A549 (cell line): ENCODE measurements at regions not wholly inside any gene's neighbourhood (a gene's known extent, or its start where the extent isn't known, plus 50 kb on each side); places are given as distances from the start of the nearest gene placed in this dataset.

Experiments
- ATAC-seq, 2 experiments: fragments of 200-7000 bp in 1 of 2; fragments of >200 bp in 1 of 2; cut with Nextera tagmentation in 1 of 2; cut with Tn5 transposase in 1 of 2; 3 replicates each; pipeline versions ENCODE4 v1.8.0 to v1.9.1; 2018 to 2020; ENCODE audit warnings: mild to moderate bottlenecking in 1 of 2, moderate library complexity in 1 of 2
- CTCF ChIA-PET: fragments of 300-600 bp; sonication (Branson Sonifier 250); formaldehyde crosslinking; extraction: SDS; loops from one replicate; lab custom pipeline; 2021; ENCODE audit warnings: antibody characterized with exemption, inconsistent platforms; lab: Yijun Ruan, JAX
- POLR2A ChIA-PET: fragments of 350-600 bp; formaldehyde crosslinking; extraction: SDS; loops from one replicate; lab custom pipeline; 2021; ENCODE audit warnings: antibody characterized with exemption, inconsistent platforms; lab: Yijun Ruan, JAX
- DNase-seq, 2 experiments: peaks; one replicate each; pipeline versions ENCODE4 v3.0.0 to v3.0.0-alpha.2; 2011 to 2016; ENCODE audit warnings: low read depth in 1 of 2, low spot score in 1 of 2
- FAIRE-seq: peaks from 2 replicates; lab custom pipeline; 2011; peaks lifted over from hg19 to GRCh38; lab: Jason Lieb, UNC
- H3K27ac ChIP-seq, 2 experiments: fragments of >200 bp; sonication (Bioruptor Twin); formaldehyde crosslinking; 3 replicates each; pipeline ENCODE4 v1.5.1; 2016 to 2017
- H3K4me1 ChIP-seq: fragments of >200 bp; sonication (Bioruptor Twin); formaldehyde crosslinking; 3 replicates; pipeline ENCODE4 v1.6.1; 2016
- H3K4me2 ChIP-seq: fragments of >200 bp; sonication (Bioruptor Twin); formaldehyde crosslinking; 3 replicates; pipeline ENCODE4 v1.6.1; 2016
- H3K4me3 ChIP-seq: fragments of >200 bp; sonication (Bioruptor Twin); formaldehyde crosslinking; 3 replicates; pipeline ENCODE4 v1.5.1; 2016
- H3K9me3 ChIP-seq: fragments of >200 bp; sonication (Bioruptor Twin); formaldehyde crosslinking; 3 replicates; pipeline ENCODE4 v1.6.1; 2016
- BHLHE40 ChIP-seq: IDR thresholded peaks from 2 replicates; pipeline ENCODE4 v1.6.1; 2012; ENCODE audit warnings: low read depth, low read length, inconsistent platforms
- CBX2 ChIP-seq: fragments of 200-600 bp; sonication (generic); IDR thresholded peaks from 2 replicates; pipeline ENCODE4 v1.6.1; 2016; ENCODE audit warnings: low read depth, mild to moderate bottlenecking, borderline replicate concordance
- CHD2 ChIP-seq: fragments of 150-350 bp; IDR thresholded peaks from 2 replicates; pipeline ENCODE4 v1.6.1; 2014; ENCODE audit warnings: low read length; ENCODE audit not compliant: partially characterized antibody
- EP300 ChIP-seq, 2 experiments: fragments of >200 bp; sonication (Bioruptor Twin); formaldehyde crosslinking; IDR thresholded peaks; 2 replicates in 1 of 2; 3 replicates in 1 of 2; pipeline ENCODE4 v1.6.1; 2016 to 2017
- FOSL2 ChIP-seq, 2 experiments: fragments of 450-650 bp in 1 of 2; fragments of >200 bp in 1 of 2; sonication (Bioruptor Twin) in 1 of 2; formaldehyde crosslinking; IDR thresholded peaks; 2 replicates each; pipeline versions ENCODE4 v1.5.0 to v1.6.1; 2016 to 2020; ENCODE audit warnings: mild to moderate bottlenecking in 1 of 2, moderate library complexity in 1 of 2
- FOXS1 ChIP-seq: fragments of 250-450 bp; sonication (Bioruptor Pico); IDR thresholded peaks from 2 replicates; pipeline ENCODE4 v1.5.0; 2020; ENCODE audit warnings: mild to moderate bottlenecking, moderate library complexity
- GATA3 ChIP-seq: IDR thresholded peaks from 2 replicates; pipeline ENCODE4 v1.6.1; 2012; ENCODE audit warnings: borderline replicate concordance
- HDAC2 ChIP-seq: fragments of 200-600 bp; sonication (generic); IDR thresholded peaks from 2 replicates; pipeline ENCODE4 v1.6.1; 2016
- HEYL ChIP-seq: fragments of 250-450 bp; sonication (Bioruptor Pico); IDR thresholded peaks from 2 replicates; pipeline ENCODE4 v1.8.0; 2021; ENCODE audit warnings: mild to moderate bottlenecking, moderate library complexity
- HOXA7 ChIP-seq: fragments of 250-450 bp; sonication (Bioruptor Pico); IDR thresholded peaks from 2 replicates; pipeline ENCODE4 v1.5.0; 2020; ENCODE audit warnings: mild to moderate bottlenecking, moderate library complexity
- HOXB5 ChIP-seq: fragments of 250-450 bp; sonication (Bioruptor Pico); IDR thresholded peaks from 2 replicates; pipeline ENCODE4 v1.5.0; 2020; ENCODE audit warnings: mild to moderate bottlenecking, moderate library complexity
- MAZ ChIP-seq: fragments of 150-350 bp; IDR thresholded peaks from 2 replicates; pipeline ENCODE4 v1.6.1; 2014; ENCODE audit warnings: antibody characterized with exemption, low read depth, low read length, borderline replicate concordance
- NFE2L2 ChIP-seq: fragments of 150-350 bp; conservative IDR thresholded peaks from 2 replicates; pipeline ENCODE4 v1.6.1; 2014; ENCODE audit warnings: low read length
- NR3C1 ChIP-seq: fragments of >200 bp; sonication (Bioruptor Twin); formaldehyde crosslinking; IDR thresholded peaks from 3 replicates; pipeline ENCODE4 v1.6.1; 2017
- PHF8 ChIP-seq: fragments of 200-600 bp; sonication (generic); IDR thresholded peaks from 2 replicates; pipeline ENCODE4 v1.6.1; 2016; ENCODE audit warnings: low read depth, mild to moderate bottlenecking, antibody characterized with exemption, moderate library complexity, borderline replicate concordance
- RAD21 ChIP-seq, 2 experiments: fragments of >200 bp in 1 of 2; sonication (Bioruptor Twin) in 1 of 2; formaldehyde crosslinking in 1 of 2; IDR thresholded peaks in 1 of 2; conservative IDR thresholded peaks in 1 of 2; 2 replicates in 1 of 2; 3 replicates in 1 of 2; pipeline ENCODE4 v1.6.1; 2012 to 2018; ENCODE audit warnings: inconsistent platforms in 1 of 2
- RARB ChIP-seq: fragments of 250-450 bp; sonication (Bioruptor Pico); IDR thresholded peaks from 2 replicates; pipeline ENCODE4 v1.8.0; 2021; ENCODE audit warnings: mild to moderate bottlenecking, moderate library complexity
- RNF2 ChIP-seq: fragments of 200-600 bp; sonication (generic); IDR thresholded peaks from 2 replicates; pipeline ENCODE4 v1.6.1; 2016; ENCODE audit warnings: low read depth, mild to moderate bottlenecking, antibody characterized with exemption, moderate library complexity, borderline replicate concordance
- SMC3 ChIP-seq: fragments of >200 bp; sonication (Bioruptor Twin); formaldehyde crosslinking; IDR thresholded peaks from 3 replicates; pipeline ENCODE4 v1.6.1; 2018; ENCODE audit warnings: inconsistent platforms
- TP53 ChIP-seq: fragments of 250-450 bp; sonication (Bioruptor Pico); IDR thresholded peaks from 2 replicates; pipeline ENCODE4 v1.5.0; 2021; ENCODE audit warnings: mild to moderate bottlenecking, moderate library complexity
- ZC3H11A ChIP-seq: fragments of 450-650 bp; IDR thresholded peaks from 2 replicates; pipeline ENCODE4 v1.6.1; 2014; ENCODE audit warnings: antibody characterized with exemption, mild to moderate bottlenecking
- WGBS: methylation state at CpG from one replicate; pipeline ENCODE4 v1.1.6; 2017; ENCODE audit errors: missing lambda C conversion rate; 5-methylcytosine and 5-hydroxymethylcytosine counted together
- TF ChIP-seq, protein P1 (sequence below): fragments of >200 bp; sonication (Bioruptor Twin); formaldehyde crosslinking; IDR thresholded peaks from 3 replicates; pipeline ENCODE4 v1.6.1; 2016
- TF ChIP-seq, protein P2 (sequence below): IDR thresholded peaks from 2 replicates; pipeline ENCODE4 v1.6.1; 2012
- TF ChIP-seq, protein P3 (sequence below): fragments of 450-650 bp; IDR thresholded peaks from 2 replicates; pipeline ENCODE4 v1.6.1; 2014; ENCODE audit warnings: antibody characterized with exemption
- TF ChIP-seq, protein P4 (sequence below): fragments of >200 bp; sonication (Bioruptor Twin); formaldehyde crosslinking; IDR thresholded peaks from 3 replicates; pipeline ENCODE4 v1.5.1; 2016
- TF ChIP-seq, protein P5 (sequence below): IDR thresholded peaks from 2 replicates; pipeline ENCODE4 v1.6.1; 2012; ENCODE audit warnings: low read depth, borderline replicate concordance
- TF ChIP-seq, protein P6 (sequence below): fragments of 200-600 bp; sonication (generic); IDR thresholded peaks from 2 replicates; pipeline ENCODE4 v1.6.1; 2016; ENCODE audit warnings: antibody characterized with exemption, mild to moderate bottlenecking, moderate library complexity

DNA sequence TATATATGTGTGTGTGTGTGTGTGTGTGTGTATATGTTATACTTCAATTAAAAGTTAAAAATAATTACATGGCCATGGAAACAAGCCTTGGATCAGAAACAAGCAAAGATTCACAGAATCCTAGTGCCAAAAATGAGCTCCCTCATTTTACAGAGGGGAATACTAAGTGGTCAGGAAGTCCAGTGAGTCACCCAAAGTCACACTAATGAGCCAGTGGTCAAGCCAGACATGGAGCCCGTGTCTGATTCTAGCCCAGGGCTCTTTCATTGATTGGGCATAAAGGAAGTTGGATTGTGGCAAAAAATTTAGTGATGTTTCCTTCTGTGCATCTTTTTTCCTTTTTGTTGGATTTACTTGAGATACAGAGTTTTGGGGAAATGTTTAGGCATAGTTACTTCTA, 152.5 kb upstream of the NPHP3 start:
- Histone ChIP-seq H3K4me3 (no peak overlapping the region), H3K9me3 (no peaks in the 10 kb centered on the region), H3K4me1 (no peaks in the 10 kb centered on the region), H3K27ac (no peak overlapping the region), H3K4me2 (no peak overlapping the region)
- ATAC-seq (no peak), DNase-seq (no peak), FAIRE-seq (no peak)
- ChIA-PET CTCF (no interaction called here), POLR2A (no interaction called here)
- 0% methylated on average over 1 of the region's 1 CpG for WGBS
- TF ChIP-seq CBX2, result no peak

DNA sequence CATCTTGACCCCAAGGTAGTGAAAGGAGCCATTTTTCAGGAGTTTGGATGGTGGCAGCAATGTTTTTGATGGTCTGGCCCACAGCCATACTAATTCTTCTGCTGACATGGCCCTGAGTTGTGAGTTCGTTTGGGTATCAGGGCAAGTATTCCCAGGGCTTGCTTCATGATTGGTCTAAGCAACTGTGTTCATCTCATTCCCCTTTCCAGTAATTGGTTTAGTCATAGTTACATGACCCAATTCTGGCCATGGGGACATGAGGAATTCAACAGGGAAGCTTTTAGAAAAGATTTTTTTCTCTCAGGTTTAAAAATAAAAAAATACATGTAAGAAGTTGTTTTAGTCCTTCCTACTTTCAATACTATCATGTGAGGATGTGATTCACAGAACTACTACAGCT, 150.5 kb upstream of the NPHP3 start:
- TF ChIP-seq CBX2, result no peak
- TF ChIP-seq, protein P1, sequence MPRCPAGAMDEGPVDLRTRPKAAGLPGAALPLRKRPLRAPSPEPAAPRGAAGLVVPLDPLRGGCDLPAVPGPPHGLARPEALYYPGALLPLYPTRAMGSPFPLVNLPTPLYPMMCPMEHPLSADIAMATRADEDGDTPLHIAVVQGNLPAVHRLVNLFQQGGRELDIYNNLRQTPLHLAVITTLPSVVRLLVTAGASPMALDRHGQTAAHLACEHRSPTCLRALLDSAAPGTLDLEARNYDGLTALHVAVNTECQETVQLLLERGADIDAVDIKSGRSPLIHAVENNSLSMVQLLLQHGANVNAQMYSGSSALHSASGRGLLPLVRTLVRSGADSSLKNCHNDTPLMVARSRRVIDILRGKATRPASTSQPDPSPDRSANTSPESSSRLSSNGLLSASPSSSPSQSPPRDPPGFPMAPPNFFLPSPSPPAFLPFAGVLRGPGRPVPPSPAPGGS, result no peak
- no peak for TF ChIP-seq GATA3
- TF ChIP-seq, protein P2, sequence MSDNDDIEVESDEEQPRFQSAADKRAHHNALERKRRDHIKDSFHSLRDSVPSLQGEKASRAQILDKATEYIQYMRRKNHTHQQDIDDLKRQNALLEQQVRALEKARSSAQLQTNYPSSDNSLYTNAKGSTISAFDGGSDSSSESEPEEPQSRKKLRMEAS, result no peak
- no peak for TF ChIP-seq PHF8
- TF ChIP-seq, protein P3, sequence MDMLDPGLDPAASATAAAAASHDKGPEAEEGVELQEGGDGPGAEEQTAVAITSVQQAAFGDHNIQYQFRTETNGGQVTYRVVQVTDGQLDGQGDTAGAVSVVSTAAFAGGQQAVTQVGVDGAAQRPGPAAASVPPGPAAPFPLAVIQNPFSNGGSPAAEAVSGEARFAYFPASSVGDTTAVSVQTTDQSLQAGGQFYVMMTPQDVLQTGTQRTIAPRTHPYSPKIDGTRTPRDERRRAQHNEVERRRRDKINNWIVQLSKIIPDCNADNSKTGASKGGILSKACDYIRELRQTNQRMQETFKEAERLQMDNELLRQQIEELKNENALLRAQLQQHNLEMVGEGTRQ, result no peak
- TF ChIP-seq, protein P4, sequence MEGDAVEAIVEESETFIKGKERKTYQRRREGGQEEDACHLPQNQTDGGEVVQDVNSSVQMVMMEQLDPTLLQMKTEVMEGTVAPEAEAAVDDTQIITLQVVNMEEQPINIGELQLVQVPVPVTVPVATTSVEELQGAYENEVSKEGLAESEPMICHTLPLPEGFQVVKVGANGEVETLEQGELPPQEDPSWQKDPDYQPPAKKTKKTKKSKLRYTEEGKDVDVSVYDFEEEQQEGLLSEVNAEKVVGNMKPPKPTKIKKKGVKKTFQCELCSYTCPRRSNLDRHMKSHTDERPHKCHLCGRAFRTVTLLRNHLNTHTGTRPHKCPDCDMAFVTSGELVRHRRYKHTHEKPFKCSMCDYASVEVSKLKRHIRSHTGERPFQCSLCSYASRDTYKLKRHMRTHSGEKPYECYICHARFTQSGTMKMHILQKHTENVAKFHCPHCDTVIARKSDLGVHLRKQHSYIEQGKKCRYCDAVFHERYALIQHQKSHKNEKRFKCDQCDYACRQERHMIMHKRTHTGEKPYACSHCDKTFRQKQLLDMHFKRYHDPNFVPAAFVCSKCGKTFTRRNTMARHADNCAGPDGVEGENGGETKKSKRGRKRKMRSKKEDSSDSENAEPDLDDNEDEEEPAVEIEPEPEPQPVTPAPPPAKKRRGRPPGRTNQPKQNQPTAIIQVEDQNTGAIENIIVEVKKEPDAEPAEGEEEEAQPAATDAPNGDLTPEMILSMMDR, result no peak
- TF ChIP-seq, protein P5, sequence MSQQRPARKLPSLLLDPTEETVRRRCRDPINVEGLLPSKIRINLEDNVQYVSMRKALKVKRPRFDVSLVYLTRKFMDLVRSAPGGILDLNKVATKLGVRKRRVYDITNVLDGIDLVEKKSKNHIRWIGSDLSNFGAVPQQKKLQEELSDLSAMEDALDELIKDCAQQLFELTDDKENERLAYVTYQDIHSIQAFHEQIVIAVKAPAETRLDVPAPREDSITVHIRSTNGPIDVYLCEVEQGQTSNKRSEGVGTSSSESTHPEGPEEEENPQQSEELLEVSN, result no peak
- no peak for TF ChIP-seq EP300 (IDR thresholded peaks at IDR 0.05)
- TF ChIP-seq RNF2, result no peak
- TF ChIP-seq FOXS1, result no peak
- TF ChIP-seq HOXB5, result no peak
- TF ChIP-seq TP53 (CRISPR knock-in tag), result no peak
- TF ChIP-seq HEYL (CRISPR knock-in tag), result no peak
- TF ChIP-seq HDAC2, result no peak
- no peak for TF ChIP-seq NR3C1
- Histone ChIP-seq H3K9me3 (no peaks in the 10 kb centered on the region), H3K4me3 (no peak overlapping the region), H3K27ac (no peak overlapping the region), H3K4me1 (no peaks in the 10 kb centered on the region), H3K4me2 (no peak overlapping the region)
- ATAC-seq, result no peak
- POLR2A ChIA-PET, result no interaction called here
- DNase-seq, result no peak
- FAIRE-seq, result no peak
- CTCF ChIA-PET, result no interaction called here
- WGBS, result 0% methylated on average over 1 of the region's 1 CpG

DNA sequence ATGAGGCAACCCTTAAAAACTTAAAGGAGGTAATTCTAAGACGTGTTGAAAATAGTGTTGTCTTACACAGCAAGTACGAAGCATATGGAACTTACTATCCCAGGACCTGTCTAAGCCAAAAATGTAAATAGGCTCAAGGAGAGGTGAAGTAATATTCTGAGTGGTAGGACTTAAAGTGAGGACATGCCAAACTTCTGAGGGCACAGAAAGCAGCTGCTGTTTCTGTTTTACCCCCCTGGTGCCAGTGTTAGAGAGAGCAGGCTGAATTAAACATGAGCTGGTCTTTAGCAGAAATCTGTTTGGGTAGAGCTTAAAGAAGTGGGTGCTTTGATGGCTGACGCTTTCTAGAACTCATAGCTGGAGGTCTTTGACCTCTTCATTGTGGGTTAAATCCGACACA, 149.7 kb upstream of the NPHP3 start:
- POLR2A ChIA-PET, result no interaction called here
- H3K9me3 ChIP-seq, result no peaks in the 10 kb centered on the region
- no peak overlapping the region for H3K4me3 ChIP-seq
- no peak overlapping the region for H3K27ac ChIP-seq
- DNase-seq (no peak), ATAC-seq (no peak), FAIRE-seq (no peak)
- H3K4me1 ChIP-seq, result no peaks in the 10 kb centered on the region
- CTCF ChIA-PET, result interaction anchor here (0.6 kb wide), 1 partner anchor 1588 kb away, joined by 4 read pairs; no protein-coding TSS in a partner anchor
- 3% methylated on average over 4 of the region's 4 CpGs for WGBS
- no peak overlapping the region for H3K4me2 ChIP-seq
- TF ChIP-seq FOSL2 (IDR thresholded peaks at IDR 0.05) (no peak), FOSL2 (CRISPR knock-in tag; IDR thresholded peaks at IDR 0.05) (no peak), CBX2 (no peak), SMC3 (no peak), HOXA7 (CRISPR knock-in tag) (no peak), HDAC2 (no peak), CHD2 (no peak), MAZ (no peak), RAD21 (conservative IDR thresholded peaks at IDR 0.05 in 1 of 2, IDR thresholded peaks at IDR 0.05 in 1 of 2) (no peak), ZC3H11A (no peak), BHLHE40 (no peak), NFE2L2 (no peak), RARB (CRISPR knock-in tag) (no peak)
- TF ChIP-seq, protein P6, sequence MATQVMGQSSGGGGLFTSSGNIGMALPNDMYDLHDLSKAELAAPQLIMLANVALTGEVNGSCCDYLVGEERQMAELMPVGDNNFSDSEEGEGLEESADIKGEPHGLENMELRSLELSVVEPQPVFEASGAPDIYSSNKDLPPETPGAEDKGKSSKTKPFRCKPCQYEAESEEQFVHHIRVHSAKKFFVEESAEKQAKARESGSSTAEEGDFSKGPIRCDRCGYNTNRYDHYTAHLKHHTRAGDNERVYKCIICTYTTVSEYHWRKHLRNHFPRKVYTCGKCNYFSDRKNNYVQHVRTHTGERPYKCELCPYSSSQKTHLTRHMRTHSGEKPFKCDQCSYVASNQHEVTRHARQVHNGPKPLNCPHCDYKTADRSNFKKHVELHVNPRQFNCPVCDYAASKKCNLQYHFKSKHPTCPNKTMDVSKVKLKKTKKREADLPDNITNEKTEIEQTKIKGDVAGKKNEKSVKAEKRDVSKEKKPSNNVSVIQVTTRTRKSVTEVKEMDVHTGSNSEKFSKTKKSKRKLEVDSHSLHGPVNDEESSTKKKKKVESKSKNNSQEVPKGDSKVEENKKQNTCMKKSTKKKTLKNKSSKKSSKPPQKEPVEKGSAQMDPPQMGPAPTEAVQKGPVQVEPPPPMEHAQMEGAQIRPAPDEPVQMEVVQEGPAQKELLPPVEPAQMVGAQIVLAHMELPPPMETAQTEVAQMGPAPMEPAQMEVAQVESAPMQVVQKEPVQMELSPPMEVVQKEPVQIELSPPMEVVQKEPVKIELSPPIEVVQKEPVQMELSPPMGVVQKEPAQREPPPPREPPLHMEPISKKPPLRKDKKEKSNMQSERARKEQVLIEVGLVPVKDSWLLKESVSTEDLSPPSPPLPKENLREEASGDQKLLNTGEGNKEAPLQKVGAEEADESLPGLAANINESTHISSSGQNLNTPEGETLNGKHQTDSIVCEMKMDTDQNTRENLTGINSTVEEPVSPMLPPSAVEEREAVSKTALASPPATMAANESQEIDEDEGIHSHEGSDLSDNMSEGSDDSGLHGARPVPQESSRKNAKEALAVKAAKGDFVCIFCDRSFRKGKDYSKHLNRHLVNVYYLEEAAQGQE, result no peak
